ENCODE measurements at regions not wholly inside any gene's neighbourhood (a gene's known extent, or its start where the extent isn't known, plus 50 kb on each side); places are given as distances from the start of the nearest gene placed in this dataset.

GRCh38 chr3:110957247-110958025 lies 114.2 kb upstream of the NECTIN3 start:
- DNase-seq, result no peak
- H3K27ac ChIP-seq (ENCODE audit: insufficient read length, low read depth, low read length), result no peak overlapping the region
- no peaks in the 10 kb centered on the region for H3K4me1 ChIP-seq (ENCODE audit: insufficient read depth, low read length)
- no peaks in the 10 kb centered on the region; a peak in 2 of 4 replicates for H3K4me1 Mint-ChIP-seq
- no peak overlapping the region for H4K91ac ChIP-seq (ENCODE audit: insufficient read length, low read depth, low read length)
- H3K9ac ChIP-seq (ENCODE audit: extremely low read depth, insufficient read length, low read length), result no peak overlapping the region
- H3K27me3 Mint-ChIP-seq (ENCODE audit: low read depth), result no peaks in the 10 kb centered on the region
- H3K36me3 Mint-ChIP-seq (ENCODE audit: insufficient read depth in 1 of 3, low read depth in 3 of 3), result peaks cover 0 to 8% (median 3%) of the 10 kb centered on the region in 3 experiments; a peak in 5 of 7 replicates
- TF ChIP-seq, protein P1, sequence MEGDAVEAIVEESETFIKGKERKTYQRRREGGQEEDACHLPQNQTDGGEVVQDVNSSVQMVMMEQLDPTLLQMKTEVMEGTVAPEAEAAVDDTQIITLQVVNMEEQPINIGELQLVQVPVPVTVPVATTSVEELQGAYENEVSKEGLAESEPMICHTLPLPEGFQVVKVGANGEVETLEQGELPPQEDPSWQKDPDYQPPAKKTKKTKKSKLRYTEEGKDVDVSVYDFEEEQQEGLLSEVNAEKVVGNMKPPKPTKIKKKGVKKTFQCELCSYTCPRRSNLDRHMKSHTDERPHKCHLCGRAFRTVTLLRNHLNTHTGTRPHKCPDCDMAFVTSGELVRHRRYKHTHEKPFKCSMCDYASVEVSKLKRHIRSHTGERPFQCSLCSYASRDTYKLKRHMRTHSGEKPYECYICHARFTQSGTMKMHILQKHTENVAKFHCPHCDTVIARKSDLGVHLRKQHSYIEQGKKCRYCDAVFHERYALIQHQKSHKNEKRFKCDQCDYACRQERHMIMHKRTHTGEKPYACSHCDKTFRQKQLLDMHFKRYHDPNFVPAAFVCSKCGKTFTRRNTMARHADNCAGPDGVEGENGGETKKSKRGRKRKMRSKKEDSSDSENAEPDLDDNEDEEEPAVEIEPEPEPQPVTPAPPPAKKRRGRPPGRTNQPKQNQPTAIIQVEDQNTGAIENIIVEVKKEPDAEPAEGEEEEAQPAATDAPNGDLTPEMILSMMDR (conservative IDR thresholded peaks at IDR 0.05), result no peak
- no peak overlapping the region for H3K4ac ChIP-seq (ENCODE audit: low read depth, low read length)
- no peak overlapping the region for H4K8ac ChIP-seq (replicated peaks; ENCODE audit: insufficient read length, low read depth, low read length)
- H3K18ac ChIP-seq (ENCODE audit: insufficient read length, low read depth, low read length), result no peak overlapping the region
- no peak overlapping the region for H4K5ac ChIP-seq (ENCODE audit: insufficient read length, low read depth, low read length)
- H2AFZ ChIP-seq (ENCODE audit: low read length), result no peak overlapping the region
- H2BK12ac ChIP-seq (ENCODE audit: insufficient read length, low read depth, low read length), result no peak overlapping the region
- no peak overlapping the region for H2AK5ac ChIP-seq (ENCODE audit: insufficient read length, low read length)
- H3K4me2 ChIP-seq (ENCODE audit: insufficient read depth, insufficient read length, low read length), result no peak overlapping the region
- no peak overlapping the region for H2BK15ac ChIP-seq (ENCODE audit: low read depth, low read length)
- no peak overlapping the region for H2BK20ac ChIP-seq (ENCODE audit: low read depth, low read length, poor library complexity, severe bottlenecking)
- no peaks in the 10 kb centered on the region for H3K79me1 ChIP-seq (ENCODE audit: insufficient read depth, low read depth, low read length, poor library complexity, severe bottlenecking)
- H3K9me3 Mint-ChIP-seq, result peaks cover 0 to 8% of the 10 kb centered on the region in 2 experiments; a peak in 2 of 5 replicates
- H2BK120ac ChIP-seq (ENCODE audit: low read depth, low read length, poor library complexity, severe bottlenecking), result no peak overlapping the region
- H2BK5ac ChIP-seq (ENCODE audit: insufficient read length, low read length), result no peak overlapping the region
- H3K23ac ChIP-seq (ENCODE audit: insufficient read length, low read depth, low read length), result no peak overlapping the region
- H4K20me1 ChIP-seq (ENCODE audit: control insufficient read depth, insufficient read depth, insufficient read length), result no peaks in the 10 kb centered on the region
- no peak overlapping the region for H3K56ac ChIP-seq (ENCODE audit: insufficient read length, low read depth, low read length)
- no peaks in the 10 kb centered on the region for H3K27me3 ChIP-seq (ENCODE audit: insufficient read depth, low read length)
- no peak overlapping the region for H3K27ac Mint-ChIP-seq
- H3K14ac ChIP-seq (ENCODE audit: insufficient read depth, low read length), result no peak overlapping the region
- no peaks in the 10 kb centered on the region for H3K23me2 ChIP-seq (ENCODE audit: insufficient read length, low read depth, low read length, poor library complexity, severe bottlenecking)
- H3K79me2 ChIP-seq (ENCODE audit: insufficient read depth, low read length), result peaks cover 7% of the 10 kb centered on the region; the same call in 1 of the 2 replicates
- no peaks in the 10 kb centered on the region for H3K9me3 ChIP-seq (ENCODE audit: control insufficient read depth, low read depth, low read length)
- WGBS (ENCODE audit: extremely low coverage, insufficient read length, low lambda C conversion rate), result no CpG with 5 or more reads among the region's 1 CpG
- no peak overlapping the region for H3T11ph ChIP-seq (ENCODE audit: low read length)
- H3K4me3 Mint-ChIP-seq, result no peak overlapping the region

All from H9 (cell line).